GM19351 (cell line): ENCODE measurements at regions not wholly inside any gene's neighbourhood (a gene's known extent, or its start where the extent isn't known, plus 50 kb on each side); places are given as distances from the start of the nearest gene placed in this dataset.

Source experiments
- ATAC-seq: cut with Tn5 transposase; IDR thresholded peaks from one replicate; pipeline ENCODE4 v1.9.1; 2021; ENCODE audit warnings: mild to moderate bottlenecking, moderate library complexity; ENCODE audit not compliant: unreplicated experiment

DNA sequence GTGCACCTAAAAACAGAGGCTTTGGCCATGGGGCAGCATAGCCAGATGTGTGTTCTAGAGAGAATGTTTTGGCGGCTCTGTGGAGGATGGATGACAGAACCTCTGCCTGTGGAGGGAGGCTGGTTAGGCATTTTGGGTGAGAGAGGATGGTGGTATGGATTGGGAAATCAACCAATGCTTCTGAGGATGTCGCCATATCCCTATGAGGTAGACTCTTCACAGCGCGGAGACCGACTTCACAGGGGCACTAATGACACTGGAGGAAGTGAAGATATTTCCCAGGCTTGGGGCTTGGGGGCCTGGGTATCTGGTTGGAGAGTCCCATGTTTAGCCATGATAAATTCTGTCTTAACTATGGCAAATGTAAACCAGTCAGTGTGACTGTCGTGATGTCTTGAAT lies 140.6 kb upstream of the KLF4 start:
- no peak for ATAC-seq

DNA sequence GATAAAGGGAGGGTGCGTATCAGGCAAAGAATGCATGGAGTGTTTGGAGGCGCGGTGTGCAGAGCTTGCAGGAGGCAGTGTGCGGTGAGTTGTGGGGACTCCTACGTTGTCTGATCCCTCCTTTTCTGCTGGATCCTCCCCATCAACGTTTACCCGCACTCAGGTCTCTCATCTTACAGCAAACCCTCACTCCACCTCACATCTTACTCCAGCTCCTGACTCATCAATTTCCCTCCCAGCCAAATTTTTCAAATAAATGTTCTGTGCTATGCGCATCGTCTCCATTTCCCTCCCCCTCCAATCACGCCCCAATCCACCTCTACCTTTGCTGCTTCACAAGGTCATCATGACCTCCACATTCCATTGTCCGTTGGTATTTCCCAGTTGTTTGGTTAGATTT lies 138.9 kb upstream of the KLF4 start:
- no peak for ATAC-seq

DNA sequence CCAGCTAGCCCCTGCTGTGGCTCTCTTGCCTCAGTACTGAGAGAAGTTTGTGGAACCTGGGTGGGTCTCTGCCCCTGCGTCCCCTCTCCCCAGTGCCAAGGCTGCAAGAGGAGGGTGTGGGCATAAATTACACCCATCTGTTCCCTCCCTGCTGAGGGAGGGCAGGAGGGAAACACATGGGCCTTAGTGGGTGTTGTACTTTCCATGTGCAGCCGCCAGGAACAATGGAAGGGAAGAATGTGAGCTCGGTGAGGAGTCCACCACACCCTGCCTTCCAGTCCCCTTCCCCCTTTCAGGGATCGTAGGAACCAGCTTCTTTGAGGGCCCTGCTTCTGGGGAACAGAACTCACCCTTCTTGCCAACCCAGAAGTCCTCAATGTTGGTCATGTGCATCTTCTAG lies 138.2 kb upstream of the KLF4 start:
- no peak for ATAC-seq

DNA sequence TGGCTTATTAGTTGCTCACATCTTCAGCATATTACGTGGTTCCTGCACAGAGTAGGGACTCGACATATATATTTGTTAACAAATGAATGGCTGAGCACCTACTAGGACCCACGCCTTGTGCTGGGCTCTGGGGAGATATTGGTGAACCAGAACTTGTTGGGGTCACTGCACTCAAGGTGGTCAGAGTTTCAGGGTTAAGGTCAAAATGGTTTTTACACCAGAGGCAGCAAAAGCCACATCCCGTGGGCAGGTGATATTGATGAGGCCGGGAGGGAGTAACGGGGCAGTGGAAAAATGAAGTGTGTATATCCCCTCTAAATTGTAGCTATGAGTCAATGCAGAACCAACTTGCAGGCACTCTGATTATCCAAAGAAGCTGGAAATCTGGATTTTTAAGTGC lies 136.5 kb upstream of the KLF4 start:
- no peak for ATAC-seq

DNA sequence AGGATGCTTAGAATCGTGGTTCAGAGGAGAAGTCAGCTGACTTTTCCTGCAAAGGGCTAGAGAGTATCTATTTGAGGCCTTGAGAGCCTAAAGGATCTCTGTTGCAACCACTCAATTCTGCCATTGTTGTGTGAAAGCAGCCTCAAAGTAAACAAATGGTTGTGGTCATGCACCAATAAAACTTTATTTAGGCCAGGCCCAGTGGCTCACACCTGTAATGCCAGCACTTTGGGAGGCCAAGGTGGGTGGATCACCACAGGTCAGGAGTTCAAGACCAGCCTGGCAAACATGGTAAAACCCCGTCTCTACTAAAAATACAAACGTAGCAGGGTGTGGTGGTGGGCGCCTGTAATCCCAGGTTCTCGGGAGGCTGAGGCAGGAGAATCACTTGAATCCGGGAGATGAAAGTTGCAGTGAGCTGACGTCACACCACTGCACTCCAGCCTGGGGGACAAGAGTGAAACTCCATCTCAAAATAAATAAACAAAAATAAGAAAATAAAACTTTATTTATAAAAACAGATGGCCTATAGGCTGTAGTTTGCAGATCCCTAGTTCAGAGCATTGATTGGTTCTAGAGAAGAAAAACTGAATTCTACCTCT lies 135.9 kb upstream of the KLF4 start:
- ATAC-seq, result no peak

DNA sequence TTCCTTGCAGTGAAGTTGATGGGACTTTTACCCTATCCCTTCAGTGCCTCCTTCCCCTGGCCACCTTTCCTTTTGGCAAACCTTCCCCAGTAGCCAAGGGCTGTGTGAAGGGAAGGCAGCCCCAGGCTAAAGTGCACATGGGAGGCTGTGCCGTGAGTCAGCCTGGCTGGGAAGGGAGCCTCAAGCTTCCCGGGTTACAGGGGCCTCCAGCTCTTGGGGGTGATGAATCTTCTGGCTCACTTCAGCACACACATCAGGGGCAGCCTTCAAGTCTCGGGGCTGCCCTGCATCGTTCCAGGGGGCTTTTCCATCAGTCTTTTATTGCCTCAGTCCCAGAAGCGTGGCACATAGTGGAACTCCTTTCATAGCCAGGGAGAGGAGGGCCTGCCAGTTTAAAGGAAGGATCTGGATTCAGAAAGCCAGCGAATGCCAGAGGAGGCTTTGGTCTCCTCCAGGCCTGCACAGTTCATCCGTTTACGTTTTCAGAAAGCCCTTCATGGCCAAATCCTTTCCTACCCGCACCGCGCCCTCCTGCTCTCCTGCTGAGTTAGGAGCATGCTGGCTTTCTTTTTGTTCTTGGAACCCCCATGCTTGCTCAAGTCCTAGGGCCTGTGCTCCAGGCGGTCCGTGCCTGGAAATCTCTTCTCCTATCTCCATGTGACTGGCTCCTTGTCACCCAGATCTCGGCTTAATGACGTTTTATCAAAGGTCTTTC lies 134.8 kb upstream of the KLF4 start:
- ATAC-seq, result no peak

DNA sequence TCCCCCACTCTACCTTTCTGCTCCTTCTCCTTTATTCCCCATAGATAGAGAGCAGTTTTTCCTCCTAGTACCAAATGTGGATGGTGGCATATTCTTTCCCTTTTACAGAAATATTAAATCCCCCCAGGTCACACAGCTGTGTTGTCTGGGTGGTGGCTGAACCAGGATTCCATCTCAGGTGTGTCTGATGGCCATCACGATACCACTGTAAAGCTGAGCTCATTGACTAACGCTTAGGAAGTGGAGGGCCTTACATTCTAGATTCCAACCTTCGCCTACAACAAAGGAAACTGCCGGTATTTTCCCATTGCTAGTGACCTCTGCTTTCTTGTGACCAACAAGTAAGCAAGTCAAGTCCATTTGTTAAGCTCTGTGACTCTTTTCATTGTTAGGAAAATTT lies 131.9 kb upstream of the KLF4 start:
- no peak for ATAC-seq

- ATAC-seq, result no peak
These were observed 131.2 kb upstream of the KLF4 start for GRCh38 chr9:107620801-107621200.

DNA sequence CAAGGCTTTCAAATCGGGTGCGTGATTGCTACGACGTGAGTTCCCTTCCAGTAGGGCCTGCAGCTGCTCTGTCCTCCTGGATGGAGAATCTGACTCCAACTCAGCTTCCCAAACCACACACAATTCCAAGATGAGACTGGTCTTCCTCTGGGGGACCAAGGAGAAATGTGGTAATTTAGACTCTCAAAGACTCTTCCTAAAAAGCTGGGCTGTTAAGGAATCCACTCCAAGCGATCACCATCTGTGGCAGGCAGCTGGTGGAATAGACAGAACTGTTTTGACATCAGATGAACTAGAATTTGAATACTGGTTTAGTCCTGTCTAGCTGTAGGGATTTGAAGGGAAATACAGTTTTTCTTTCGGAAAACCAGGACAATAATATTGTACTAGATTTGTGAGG lies 130.7 kb upstream of the KLF4 start:
- no peak for ATAC-seq

- no peak for ATAC-seq
These were observed 125.8 kb upstream of the KLF4 start for GRCh38 chr9:107615321-107615720.

- no peak for ATAC-seq
These were observed 125.2 kb upstream of the KLF4 start for GRCh38 chr9:107614765-107615164.

GRCh38 chr9:107613321-107613720 lies 123.8 kb upstream of the KLF4 start:
- no peak for ATAC-seq

- no peak for ATAC-seq
These were observed 122.6 kb upstream of the KLF4 start for GRCh38 chr9:107612136-107612535.

- ATAC-seq, result no peak
These were observed 120.0 kb upstream of the KLF4 start for GRCh38 chr9:107609547-107609946.

- no peak for ATAC-seq
These were observed 116.7 kb upstream of the KLF4 start for GRCh38 chr9:107606149-107606790.

DNA sequence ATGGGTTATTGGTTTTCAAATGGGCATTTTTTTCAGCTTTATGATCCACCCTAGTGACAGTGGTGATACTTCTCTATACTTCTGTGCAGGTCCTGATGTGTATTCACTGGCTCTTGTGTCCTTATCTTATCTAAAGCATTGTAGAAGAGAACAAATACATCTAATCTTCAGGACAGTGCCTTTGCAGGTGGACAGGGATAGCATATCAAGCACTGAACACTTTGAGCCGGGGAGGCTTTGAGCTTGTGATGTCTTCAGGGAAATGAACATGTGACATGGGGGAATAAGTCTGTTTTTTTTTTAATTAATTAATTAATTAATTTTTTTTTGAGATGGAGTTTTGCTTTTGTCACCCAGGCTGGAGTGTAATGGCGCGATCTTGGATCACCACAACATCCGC lies 115.5 kb upstream of the KLF4 start:
- ATAC-seq, result no peak

DNA sequence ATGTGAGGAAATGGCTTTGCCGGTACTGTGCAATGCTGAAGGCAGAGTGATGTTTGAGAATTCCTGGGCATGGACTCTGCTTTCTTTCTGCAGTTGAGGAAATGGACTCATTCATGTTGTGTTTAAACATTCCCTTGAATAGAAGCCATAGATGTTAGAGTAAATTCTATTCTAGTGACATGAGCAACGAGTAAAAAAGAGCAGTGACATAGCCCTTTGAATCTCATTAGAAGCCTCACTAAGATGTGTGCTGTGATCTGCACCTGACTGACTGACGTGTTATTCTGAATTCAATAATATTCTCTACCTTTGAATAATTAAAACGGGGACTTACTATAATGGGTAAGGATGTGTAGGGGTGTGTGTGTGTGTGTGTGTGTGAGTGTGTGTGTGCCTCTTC lies 113.7 kb upstream of the KLF4 start:
- no peak for ATAC-seq

DNA sequence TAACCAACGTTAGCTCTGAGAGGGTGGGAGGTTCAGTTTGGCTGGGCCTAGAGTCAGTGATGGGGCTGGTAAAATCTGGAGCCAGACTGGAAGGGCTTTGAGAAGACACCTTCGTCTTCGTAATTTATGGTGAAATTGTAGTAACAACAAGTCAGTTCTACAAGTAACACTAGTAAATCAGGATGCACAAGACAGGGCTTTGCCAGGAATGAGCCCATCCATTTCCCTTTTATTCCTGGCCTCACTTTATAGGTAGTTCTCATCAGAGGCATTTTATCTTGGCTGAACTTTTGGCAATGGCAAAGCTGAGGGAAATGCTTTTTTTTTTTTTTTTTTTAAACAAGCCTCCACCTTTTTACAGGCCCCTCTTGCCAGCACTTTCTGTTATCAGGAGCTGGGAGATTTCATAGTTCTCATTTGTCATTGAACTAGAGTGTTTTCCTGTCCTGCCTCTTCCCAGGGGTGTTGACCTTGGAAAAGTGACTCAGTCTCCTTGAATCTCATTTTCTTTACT lies 110.5 kb upstream of the KLF4 start:
- no peak for ATAC-seq

DNA sequence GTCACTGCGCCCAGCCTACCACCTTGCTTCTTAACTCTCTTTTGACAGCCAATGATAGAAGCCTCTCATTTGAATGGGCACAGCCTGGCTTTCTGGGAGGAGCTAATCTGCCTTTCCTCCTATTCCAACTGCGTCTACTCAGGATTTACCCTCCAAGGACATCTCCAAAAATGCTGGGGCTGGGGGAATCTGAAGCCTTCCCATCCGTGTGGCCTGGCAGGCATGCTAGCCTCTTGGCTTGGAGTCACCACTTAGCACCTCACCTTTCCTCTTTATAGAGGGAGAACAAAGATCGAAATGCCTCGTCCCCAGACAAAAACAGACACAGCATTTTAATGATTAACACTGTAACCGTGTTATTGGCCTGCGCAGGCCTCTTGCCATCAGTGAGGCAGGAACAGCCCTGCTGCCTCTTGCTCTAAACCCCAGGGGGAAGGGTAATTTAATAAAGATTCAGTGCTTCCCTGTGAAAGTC lies 108.2 kb upstream of the KLF4 start:
- ATAC-seq, result no peak

DNA sequence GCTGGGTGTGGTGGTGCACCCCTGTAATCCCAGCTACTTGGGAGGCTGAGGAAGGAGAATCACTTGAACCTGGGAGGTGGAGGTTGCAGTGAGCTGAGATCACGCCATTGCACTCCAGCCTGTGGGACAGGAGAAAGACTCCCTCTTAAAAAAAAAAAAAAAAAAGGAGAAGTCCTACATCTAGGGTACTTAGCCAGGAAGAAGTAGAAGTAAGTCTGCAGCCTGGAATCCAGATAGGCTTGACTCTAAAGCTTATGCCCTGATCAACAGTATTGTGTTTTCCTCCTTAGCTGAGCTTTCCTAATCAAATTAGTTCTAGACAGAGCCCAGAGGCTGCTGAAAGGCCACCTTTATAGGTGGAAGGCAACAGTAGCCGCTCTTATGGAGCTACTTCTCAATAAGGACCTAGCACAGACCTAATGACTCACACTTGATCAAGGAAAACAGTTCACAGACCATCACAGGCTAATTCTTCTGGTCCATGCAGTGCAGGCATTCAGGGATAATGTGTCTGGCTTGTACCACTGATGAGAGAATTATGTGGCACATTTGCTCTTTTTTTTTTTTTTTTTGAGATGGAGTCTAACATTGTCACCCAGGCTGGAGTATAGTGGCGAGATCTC lies 105.5 kb upstream of the KLF4 start:
- no peak for ATAC-seq

GRCh38 chr9:107593224-107593870 lies 103.8 kb upstream of the KLF4 start:
- no peak for ATAC-seq
